Activated CD4-positive, alpha-beta T cell treated with anti-CD3 and anti-CD28 coated beads for 36 hours (primary cell): ENCODE measurements at regions not wholly inside any gene's neighbourhood (a gene's known extent, or its start where the extent isn't known, plus 50 kb on each side); places are given as distances from the start of the nearest gene placed in this dataset.

Experiments
- ATAC-seq: fragments of 200-7000 bp; cut with Tn5 transposase; one replicate; pipeline ENCODE4 v1.10.0; 2021; ENCODE audit warnings: mild to moderate bottlenecking, moderate library complexity
- CTCF ChIA-PET: fragments of 350-600 bp; sonication (Branson Sonifier 250); formaldehyde crosslinking; loops from one replicate; lab custom pipeline; 2021; ENCODE audit warnings: antibody characterized with exemption; lab: Charles Lee
- POLR2A ChIA-PET: fragments of 350-600 bp; sonication (Branson Sonifier 250); formaldehyde crosslinking; loops from one replicate; lab custom pipeline; 2021; ENCODE audit warnings: antibody characterized with exemption, inconsistent platforms; lab: Charles Lee
- DNase-seq: peaks from one replicate; pipeline ENCODE4 v3.0.0-alpha.2; 2020
- H3K27ac Mint-ChIP-seq: one replicate; pipeline ENCODE4 v1.8.0; 2021; ENCODE audit warnings: mixed read lengths
- H3K27me3 Mint-ChIP-seq: one replicate; pipeline ENCODE4 v1.8.0; 2021; ENCODE audit warnings: mixed read lengths
- H3K36me3 Mint-ChIP-seq: one replicate; pipeline ENCODE4 v1.8.0; 2021; ENCODE audit warnings: low read depth, mixed read lengths
- H3K4me1 Mint-ChIP-seq: one replicate; pipeline ENCODE4 v1.8.0; 2021; ENCODE audit warnings: mixed read lengths
- H3K4me3 Mint-ChIP-seq: one replicate; pipeline ENCODE4 v1.8.0; 2021; ENCODE audit warnings: mild to moderate bottlenecking, moderate library complexity, mixed read lengths
- H3K9me3 Mint-ChIP-seq: one replicate; pipeline ENCODE4 v1.8.0; 2021; ENCODE audit warnings: low read depth, mixed read lengths
- intact Hi-C, 2 experiments: fragments of 100-400 bp; cut with DNase I in 1 of 2; cut with micrococcal nuclease in 1 of 2; formaldehyde crosslinking; loops; one replicate each; pipeline versions ENCODE4 v1.14.2 to v1.15.1; 2022 to 2024; cut with DNase I, micrococcal nuclease

GRCh38 chr3:159781867-159782266, 206.8 kb upstream of the IL12A start:
- ChIA-PET CTCF (interaction anchor here (1.2 kb wide), 1 partner anchor 23 kb away, joined by 3 read pairs; no protein-coding TSS in a partner anchor), POLR2A (no interaction called here)
- H3K27me3 Mint-ChIP-seq = peaks cover 11% of the 10 kb centered on the region
- no peaks in the 10 kb centered on the region for H3K4me1 Mint-ChIP-seq
- H3K36me3 Mint-ChIP-seq = no peaks in the 10 kb centered on the region
- H3K9me3 Mint-ChIP-seq = no peaks in the 10 kb centered on the region
- H3K27ac Mint-ChIP-seq = no peak overlapping the region
- DNase-seq (no peak), ATAC-seq (no peak)
- H3K4me3 Mint-ChIP-seq = no peak overlapping the region
- intact Hi-C loops = no loop called here

GRCh38 chr3:159782724-159783421, 205.8 kb upstream of the IL12A start:
- Mint-ChIP-seq H3K4me1 (no peaks in the 10 kb centered on the region), H3K27me3 (peaks cover 11% of the 10 kb centered on the region), H3K4me3 (no peak overlapping the region), H3K36me3 (no peaks in the 10 kb centered on the region), H3K9me3 (no peaks in the 10 kb centered on the region), H3K27ac (no peak overlapping the region)
- intact Hi-C loops = no loop called here
- ChIA-PET CTCF (no interaction called here), POLR2A (no interaction called here)
- ATAC-seq (no peak), DNase-seq (no peak)

GRCh38 chr3:159783780-159784742, 204.6 kb upstream of the IL12A start:
- POLR2A ChIA-PET = no interaction called here
- no peak overlapping the region for H3K27ac Mint-ChIP-seq

GRCh38 chr3:159785273-159785708, 203.3 kb upstream of the IL12A start:
- Mint-ChIP-seq H3K9me3 (no peaks in the 10 kb centered on the region), H3K4me1 (no peaks in the 10 kb centered on the region), H3K4me3 (no peak overlapping the region), H3K27ac (no peak overlapping the region), H3K27me3 (peaks cover 14% of the 10 kb centered on the region), H3K36me3 (no peaks in the 10 kb centered on the region)
- intact Hi-C loops = no loop called here
- no peak for DNase-seq
- ATAC-seq = no peak
- ChIA-PET POLR2A (no interaction called here), CTCF (interaction anchor here (1.0 to 1.1 kb wide), 2 partner anchors 21 to 22 kb away, joined by 3 read pairs; no protein-coding TSS in a partner anchor)

More at GRCh38 chr3:159783780-159784742, 204.6 kb upstream of the IL12A start:
- CTCF ChIA-PET = interaction anchor here (0.8 kb wide), 1 partner anchor 13 kb away, joined by 3 read pairs; no protein-coding TSS in a partner anchor
- H3K9me3 Mint-ChIP-seq = no peaks in the 10 kb centered on the region
- no peaks in the 10 kb centered on the region for H3K36me3 Mint-ChIP-seq
- H3K27me3 Mint-ChIP-seq = peaks cover 14% of the 10 kb centered on the region
- no peaks in the 10 kb centered on the region for H3K4me1 Mint-ChIP-seq
- ATAC-seq (no peak), DNase-seq (no peak)
- intact Hi-C loops = no loop called here
- no peak overlapping the region for H3K4me3 Mint-ChIP-seq

GRCh38 chr3:159786489-159787177, 202.0 kb upstream of the IL12A start:
- Mint-ChIP-seq H3K4me1 (no peaks in the 10 kb centered on the region), H3K4me3 (no peak overlapping the region), H3K27ac (no peak overlapping the region), H3K9me3 (no peaks in the 10 kb centered on the region), H3K36me3 (no peaks in the 10 kb centered on the region), H3K27me3 (peaks cover 11% of the 10 kb centered on the region)
- CTCF ChIA-PET = interaction anchor here (0.7 to 1.1 kb wide), 3 partner anchors 12 to 63 kb away, joined by 3 to 4 read pairs (median 3); no protein-coding TSS in a partner anchor
- DNase-seq = no peak
- intact Hi-C loops = no loop called here
- POLR2A ChIA-PET = no interaction called here
- no peak for ATAC-seq

GRCh38 chr3:159787178-159787574, 201.5 kb upstream of the IL12A start:
- CTCF ChIA-PET = interaction anchor here (0.8 kb wide), 1 partner anchor 11 kb away, joined by 3 read pairs; no protein-coding TSS in a partner anchor
- no peaks in the 10 kb centered on the region for H3K36me3 Mint-ChIP-seq
- no peak overlapping the region for H3K4me3 Mint-ChIP-seq
- H3K4me1 Mint-ChIP-seq = no peaks in the 10 kb centered on the region
- DNase-seq (no peak), ATAC-seq (no peak)
- H3K9me3 Mint-ChIP-seq = no peaks in the 10 kb centered on the region
- intact Hi-C loops = no loop called here
- POLR2A ChIA-PET = no interaction called here
- H3K27me3 Mint-ChIP-seq = peaks cover 8% of the 10 kb centered on the region
- H3K27ac Mint-ChIP-seq = no peak overlapping the region

GRCh38 chr3:159787794-159788205, 200.8 kb upstream of the IL12A start:
- CTCF ChIA-PET = no interaction called here
- H3K4me1 Mint-ChIP-seq = no peaks in the 10 kb centered on the region
- no peak overlapping the region for H3K27ac Mint-ChIP-seq
- DNase-seq = no peak
- intact Hi-C loops = no loop called here
- H3K36me3 Mint-ChIP-seq = no peaks in the 10 kb centered on the region
- H3K4me3 Mint-ChIP-seq = no peak overlapping the region
- no peak for ATAC-seq
- H3K9me3 Mint-ChIP-seq = no peaks in the 10 kb centered on the region
- POLR2A ChIA-PET = no interaction called here
- peaks cover 8% of the 10 kb centered on the region for H3K27me3 Mint-ChIP-seq

GRCh38 chr3:159788291-159788690, 200.3 kb upstream of the IL12A start:
- H3K4me1 Mint-ChIP-seq = no peaks in the 10 kb centered on the region
- H3K4me3 Mint-ChIP-seq = no peak overlapping the region
- ChIA-PET POLR2A (no interaction called here), CTCF (no interaction called here)
- no peak for ATAC-seq
- intact Hi-C loops = no loop called here
- no peak overlapping the region for H3K27ac Mint-ChIP-seq
- no peaks in the 10 kb centered on the region for H3K9me3 Mint-ChIP-seq
- H3K27me3 Mint-ChIP-seq = peaks cover 8% of the 10 kb centered on the region
- no peak for DNase-seq
- no peaks in the 10 kb centered on the region for H3K36me3 Mint-ChIP-seq

GRCh38 chr3:159789017-159789416, 199.6 kb upstream of the IL12A start:
- H3K27ac Mint-ChIP-seq = no peak overlapping the region
- peaks cover 3% of the 10 kb centered on the region for H3K4me1 Mint-ChIP-seq
- ATAC-seq (no peak), DNase-seq (no peak)
- POLR2A ChIA-PET = no interaction called here
- no peaks in the 10 kb centered on the region for H3K36me3 Mint-ChIP-seq
- peaks cover 11% of the 10 kb centered on the region for H3K27me3 Mint-ChIP-seq
- intact Hi-C loops = no loop called here
- CTCF ChIA-PET = no interaction called here
- no peak overlapping the region for H3K4me3 Mint-ChIP-seq
- no peaks in the 10 kb centered on the region for H3K9me3 Mint-ChIP-seq

- no peak overlapping the region for H3K27ac Mint-ChIP-seq
- no peak overlapping the region for H3K4me3 Mint-ChIP-seq
- H3K36me3 Mint-ChIP-seq = no peaks in the 10 kb centered on the region
- ATAC-seq = no peak
- no peaks in the 10 kb centered on the region for H3K9me3 Mint-ChIP-seq
- peaks cover 3% of the 10 kb centered on the region for H3K4me1 Mint-ChIP-seq
- H3K27me3 Mint-ChIP-seq = peaks cover 11% of the 10 kb centered on the region
- no peak for DNase-seq
- intact Hi-C loops = no loop called here
- POLR2A ChIA-PET = no interaction called here
- CTCF ChIA-PET = interaction anchor here (0.6 kb wide), 1 partner anchor 408 kb away, joined by 3 read pairs; no protein-coding TSS in a partner anchor
Measured at GRCh38 chr3:159789742-159790635, 198.6 kb upstream of the IL12A start.
